ENCODE measurements at regions not wholly inside any gene's neighbourhood (a gene's known extent, or its start where the extent isn't known, plus 50 kb on each side); places are given as distances from the start of the nearest gene placed in this dataset.

DNA sequence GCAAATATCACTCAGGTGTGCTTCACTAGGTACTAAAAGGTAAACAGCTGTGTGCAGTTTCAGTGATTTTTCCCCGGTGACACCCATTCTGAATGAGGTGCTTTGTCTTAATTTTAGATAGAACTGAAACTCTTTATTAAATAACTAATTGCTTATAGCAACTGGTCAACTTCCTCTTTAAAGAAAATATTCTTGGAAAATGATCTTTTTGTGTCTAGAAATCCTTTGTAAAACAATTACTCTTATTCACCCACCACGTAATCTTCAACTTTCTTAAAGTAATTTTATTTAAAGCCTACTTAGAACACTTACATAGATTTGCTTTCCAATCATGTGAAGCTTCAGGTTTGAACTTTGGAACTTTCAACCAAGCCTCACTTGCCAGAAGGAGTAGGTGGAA, 57.9 kb upstream of the RMDN2 start:
- no peak for DNase-seq

- no peak for DNase-seq
Measured at GRCh38 chr2:37868866-37869265, 56.2 kb upstream of the RMDN2 start.

GRCh38 chr2:37869304-37869703, 55.8 kb upstream of the RMDN2 start:
- no peak for DNase-seq

- DNase-seq: no peak
Measured at GRCh38 chr2:37869771-37870170, 55.3 kb upstream of the RMDN2 start.

GRCh38 chr2:37870829-37871228, 54.3 kb upstream of the RMDN2 start:
- DNase-seq: no peak

DNA sequence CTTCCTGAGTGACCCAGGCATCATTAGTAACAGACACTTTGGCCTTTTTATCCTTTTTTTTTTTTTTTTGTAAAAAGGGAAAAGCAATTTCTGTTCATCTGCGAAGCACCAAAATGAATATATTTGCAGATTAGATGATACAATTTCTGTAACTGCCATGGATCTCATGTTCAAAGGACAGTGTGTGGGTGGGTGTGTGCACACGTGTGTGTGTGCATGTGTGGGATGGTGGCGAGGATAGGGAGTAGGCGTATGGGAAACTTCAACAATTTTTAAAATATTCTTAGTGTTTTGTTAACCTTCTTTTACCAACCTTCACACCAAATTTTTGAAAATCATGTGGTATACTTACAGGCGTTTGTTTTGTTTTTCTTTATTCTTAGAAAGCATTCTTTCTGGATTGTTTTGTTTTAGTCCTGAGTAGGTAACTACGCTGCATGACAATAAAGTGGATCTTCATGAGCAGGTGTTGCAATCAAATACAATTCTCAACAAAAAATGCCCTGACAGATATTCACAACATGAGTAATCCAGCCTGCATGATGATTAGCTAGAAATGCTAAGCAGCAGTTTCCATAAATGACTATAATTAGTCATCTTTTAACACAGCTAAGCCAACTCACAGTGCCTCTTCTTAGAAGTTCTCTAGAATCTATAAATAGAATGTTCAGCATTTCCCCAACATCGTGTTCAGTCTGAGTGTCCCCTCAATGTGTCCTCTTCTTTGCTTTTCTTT, 53.5 kb upstream of the RMDN2 start:
- DNase-seq: no peak

DNA sequence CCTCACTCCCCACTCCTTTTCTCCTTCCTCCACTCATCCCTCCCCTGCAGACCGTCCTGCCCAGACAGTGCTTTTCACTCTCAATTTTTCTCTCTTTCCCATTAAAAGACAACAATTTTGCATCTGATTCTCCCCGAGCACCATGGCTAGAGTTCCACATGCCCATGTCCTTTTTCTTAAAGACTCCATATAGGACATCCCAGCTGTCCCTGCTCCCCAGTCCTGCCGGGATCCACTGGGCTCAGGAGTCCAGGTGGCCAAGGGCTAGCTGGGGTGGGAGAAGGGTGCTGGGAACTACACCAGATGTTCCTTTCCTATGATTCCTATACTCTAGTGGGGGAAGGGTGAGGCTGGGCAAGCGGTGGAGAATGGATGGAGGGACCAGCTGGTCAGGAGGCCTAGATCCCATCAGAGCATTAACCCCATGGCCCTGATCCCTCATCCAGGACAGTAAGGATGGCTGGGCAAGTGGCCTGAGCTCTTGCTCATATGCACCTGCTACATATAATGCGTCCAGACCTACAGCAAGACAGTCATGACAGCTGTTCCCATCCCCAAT, 52.8 kb upstream of the RMDN2 start:
- no peak for DNase-seq

GRCh38 chr2:37873229-37873628, 51.9 kb upstream of the RMDN2 start:
- no peak for DNase-seq

DNA sequence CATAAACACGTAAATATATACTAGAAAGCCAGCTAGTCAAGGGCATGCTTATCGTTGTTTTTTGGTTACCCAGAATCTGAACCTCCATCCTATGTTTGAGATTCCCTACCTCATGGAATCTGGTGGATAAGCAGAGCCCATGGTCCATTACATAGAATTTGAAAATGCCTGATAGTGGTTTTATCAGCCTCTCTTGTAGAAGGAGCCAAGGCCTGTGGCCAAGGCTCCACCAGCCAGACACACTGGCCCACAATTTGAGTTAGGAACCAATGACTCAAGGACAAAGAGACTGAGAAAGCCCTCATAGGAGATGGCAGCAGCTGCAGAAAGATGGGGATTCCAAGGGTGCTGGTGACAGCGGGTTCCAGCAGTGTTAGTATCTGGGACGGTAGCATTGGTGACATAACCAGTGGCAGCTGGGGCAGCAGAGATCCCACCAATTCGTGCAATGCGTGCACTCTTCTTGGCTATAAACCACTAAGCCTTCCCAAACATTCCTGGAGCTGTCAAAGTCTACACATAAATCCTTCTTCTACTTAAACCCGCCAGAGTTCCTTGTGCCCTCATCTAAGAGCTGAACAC, 51.2 kb upstream of the RMDN2 start:
- DNase-seq: no peak

DNA sequence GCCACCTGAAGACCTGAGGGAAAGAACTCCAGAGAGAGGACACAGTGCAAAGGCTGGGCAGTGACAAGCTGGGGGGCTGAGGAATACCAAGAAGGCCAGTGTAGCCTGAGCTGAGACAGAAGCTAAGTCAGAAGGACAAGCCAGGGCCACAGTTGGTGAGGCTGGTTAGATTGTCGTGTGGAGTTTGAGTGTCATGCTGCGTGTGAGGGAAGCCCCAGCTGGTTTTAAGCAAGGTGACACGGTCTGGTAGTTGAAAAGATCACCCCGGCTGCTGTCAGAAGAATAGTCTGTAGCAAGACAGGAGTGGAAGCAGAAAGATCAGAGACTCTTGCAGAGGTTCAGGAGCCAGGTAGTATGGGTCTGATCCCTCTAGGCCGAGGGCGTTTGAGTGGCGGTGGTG, 50.6 kb upstream of the RMDN2 start:
- DNase-seq: no peak

All from right kidney (tissue), 1 donor.